ENCODE measurements at regions not wholly inside any gene's neighbourhood (a gene's known extent, or its start where the extent isn't known, plus 50 kb on each side); places are given as distances from the start of the nearest gene placed in this dataset.
"Not testable (repeated sequence)": the region's sequence is repeated elsewhere in the genome, so short reads cannot be mapped to it uniquely, and the experiment has no call there.

DNA sequence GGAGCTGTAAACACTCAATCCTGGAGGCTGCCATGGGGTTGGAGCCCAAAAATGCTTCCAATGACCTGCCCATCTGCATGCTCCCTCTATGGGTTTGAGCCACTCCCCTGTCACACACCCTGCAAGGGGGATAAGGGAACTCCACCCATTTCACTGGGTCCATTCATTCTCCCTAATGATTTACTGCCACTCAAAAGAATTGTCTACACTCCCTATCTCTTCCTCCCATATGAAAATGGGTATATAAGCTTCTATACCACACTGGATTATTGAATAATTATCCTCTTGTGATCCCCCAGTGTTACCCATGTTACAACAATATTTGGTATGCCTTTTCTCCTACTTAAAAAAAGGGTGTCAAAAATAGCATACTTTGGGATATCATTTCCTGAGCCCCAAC lies 260.8 kb upstream of the CCDC196 start:
- peak; percentile 21 for DNase-seq

DNA sequence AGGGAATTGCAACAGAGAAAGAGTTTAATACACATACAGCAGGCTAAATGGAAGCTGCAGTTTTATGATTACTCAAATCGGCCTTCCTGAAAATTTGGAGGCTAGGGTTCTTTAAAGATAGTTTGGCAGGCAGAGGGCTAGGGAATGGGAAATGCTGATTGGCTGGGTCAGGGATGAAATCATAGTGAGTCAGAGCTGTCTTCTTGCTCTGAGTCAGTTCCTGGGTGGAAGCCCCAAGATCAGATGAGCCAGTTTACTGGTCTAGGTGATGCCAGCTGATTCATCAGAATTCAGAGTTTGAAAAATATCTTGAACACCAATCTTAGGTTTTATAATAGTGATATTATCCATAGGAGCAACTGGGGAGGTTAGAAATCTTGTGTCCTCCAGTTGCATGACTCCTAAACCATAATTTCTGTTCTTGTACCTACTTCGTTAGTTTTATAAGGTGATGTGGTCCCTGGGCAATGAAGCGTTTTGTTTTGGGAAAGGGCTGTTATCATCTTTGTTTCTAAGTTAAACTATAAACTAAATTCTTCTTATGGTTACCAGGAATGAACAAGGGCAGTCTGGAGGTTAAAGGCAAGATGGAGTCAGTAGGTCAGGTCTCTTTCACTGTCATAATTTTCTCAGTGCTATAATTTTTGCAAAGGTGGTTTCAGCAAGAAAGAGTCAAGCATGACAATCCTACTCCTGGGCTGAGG lies 257.8 kb upstream of the CCDC196 start:
- DNase-seq: no peak

GRCh38 chr14:66231820-66232219 lies 254.4 kb upstream of the CCDC196 start:
- DNase-seq: no peak

GRCh38 chr14:66233591-66233990 lies 252.6 kb upstream of the CCDC196 start:
- no peak for DNase-seq

GRCh38 chr14:66234411-66234810 lies 251.8 kb upstream of the CCDC196 start:
- DNase-seq: no peak

DNA sequence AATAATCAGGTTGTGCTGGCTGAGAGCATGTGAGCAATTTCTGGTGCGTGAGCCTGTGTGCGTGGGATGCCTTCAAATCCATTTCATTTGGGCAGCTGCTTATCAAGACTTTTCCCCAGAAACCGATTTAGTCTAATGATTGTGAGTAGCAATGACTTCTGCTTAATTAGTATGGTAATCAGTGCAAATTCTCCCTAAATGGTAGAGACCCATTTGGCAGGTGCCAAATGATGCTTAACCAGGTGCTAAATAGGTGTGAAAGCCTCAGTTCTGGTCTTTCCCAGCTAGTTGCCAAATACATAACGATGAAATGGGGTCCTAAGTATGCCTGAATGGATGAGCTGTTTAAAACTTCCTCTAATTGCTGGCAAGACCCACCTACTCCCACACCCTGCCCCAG lies 248.4 kb upstream of the CCDC196 start:
- DNase-seq: no peak

GRCh38 chr14:66238969-66239368 lies 247.2 kb upstream of the CCDC196 start:
- DNase-seq: no peak

GRCh38 chr14:66239589-66239988 lies 246.6 kb upstream of the CCDC196 start:
- DNase-seq: no peak

DNA sequence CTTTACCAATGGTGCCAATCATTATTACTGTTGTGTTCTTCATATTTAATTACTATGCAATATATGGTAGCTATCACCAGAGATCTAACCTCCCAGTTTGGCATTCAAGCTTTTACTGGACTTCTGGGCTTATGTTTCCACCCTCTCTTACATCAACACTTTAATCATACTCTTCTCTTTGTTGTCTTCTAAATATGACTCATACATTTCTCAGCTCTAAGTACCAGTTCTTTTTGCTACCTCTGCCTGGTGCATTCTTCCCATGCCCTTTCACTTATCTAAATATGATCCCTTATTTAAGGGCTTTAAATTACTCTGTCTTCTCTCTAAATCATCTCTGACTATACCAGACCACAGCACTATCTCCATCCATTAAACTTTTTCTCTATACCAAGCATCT lies 246.1 kb upstream of the CCDC196 start:
- no peak for DNase-seq

DNA sequence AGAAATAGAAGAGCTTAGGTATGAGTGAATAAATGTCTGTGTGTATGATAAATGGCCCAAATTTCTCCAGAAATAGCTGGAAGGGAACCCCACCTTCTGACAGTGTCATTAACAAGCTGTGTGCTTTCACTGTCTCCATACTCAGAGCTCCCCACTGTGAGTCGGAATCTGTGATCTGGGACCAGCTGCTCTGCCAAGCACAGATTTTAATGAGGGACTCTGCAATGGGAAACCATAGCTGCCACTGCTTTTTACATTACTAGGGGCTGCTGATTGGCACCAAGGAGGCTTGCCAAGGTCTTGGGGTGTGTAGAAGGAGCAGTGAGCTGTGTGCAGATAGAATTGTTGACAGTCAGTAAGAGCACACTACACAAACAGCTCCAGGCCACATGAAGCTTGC lies 244.2 kb upstream of the CCDC196 start:
- no peak for DNase-seq

DNA sequence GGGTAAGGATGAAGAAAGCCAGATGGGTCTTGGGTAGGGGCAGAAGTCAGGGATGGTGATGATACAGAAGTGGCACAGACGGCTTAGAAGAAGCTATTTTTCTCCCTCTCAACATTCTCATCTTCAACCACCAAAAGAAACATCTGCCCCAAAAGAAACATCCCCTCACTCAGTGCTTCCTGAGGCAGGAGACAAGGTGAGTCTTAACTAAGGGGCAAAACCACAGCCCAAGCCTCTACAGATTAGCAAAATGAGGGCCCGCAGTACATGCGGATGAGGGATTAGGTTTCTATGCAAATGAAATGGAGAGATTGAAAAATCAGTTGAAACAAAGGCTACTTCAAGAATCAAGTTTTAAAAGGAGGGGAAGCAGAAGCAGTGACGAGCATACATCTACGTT lies 241.3 kb upstream of the CCDC196 start:
- no peak for DNase-seq

DNA sequence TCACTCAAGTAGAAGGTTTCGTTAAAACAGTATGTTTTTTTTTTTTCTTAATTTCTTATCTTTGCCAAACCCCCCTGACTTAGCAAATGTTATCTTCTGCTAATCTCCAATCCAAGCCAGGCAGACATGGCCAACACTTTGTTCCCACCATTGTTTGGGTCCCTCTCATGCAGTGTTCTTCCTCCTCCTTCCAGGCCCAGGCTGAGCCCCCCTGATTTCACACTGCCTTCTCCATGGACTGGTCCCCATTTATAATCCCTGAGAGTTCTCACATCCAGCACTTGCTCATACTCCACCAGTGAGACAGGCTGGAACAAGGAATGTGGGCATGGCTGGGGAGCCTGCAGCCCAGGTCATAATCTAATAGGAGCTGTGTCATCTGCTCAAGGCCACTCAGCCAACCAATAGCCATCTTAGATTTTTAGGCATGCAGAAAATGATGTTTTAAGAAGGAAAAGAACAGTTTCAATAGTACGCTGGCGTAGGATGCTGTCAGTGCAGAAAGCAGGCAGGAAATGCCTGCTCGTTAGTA lies 238.4 kb upstream of the CCDC196 start:
- DNase-seq: peak; percentile 7

- DNase-seq: no peak
These were observed 237.9 kb upstream of the CCDC196 start for GRCh38 chr14:66248256-66248655.

DNA sequence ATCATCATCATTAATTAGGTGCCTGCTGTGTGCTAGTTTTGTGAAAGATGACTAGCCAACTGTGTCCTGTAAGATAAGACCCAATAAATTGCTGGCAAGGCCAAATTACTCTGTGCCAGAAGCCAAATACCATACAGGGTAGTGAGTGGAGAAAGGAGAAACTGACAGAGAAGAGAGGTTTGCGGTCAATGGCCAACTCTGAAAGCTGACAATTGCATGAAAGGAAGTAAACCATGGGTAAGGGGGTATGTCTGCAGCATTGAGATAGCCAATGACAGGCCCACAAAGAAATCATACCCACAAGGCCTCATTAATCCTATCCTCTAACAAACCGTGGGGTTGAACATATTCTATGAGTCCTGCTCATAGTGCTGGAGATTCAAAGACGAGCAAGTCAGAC lies 236.6 kb upstream of the CCDC196 start:
- peak; percentile 14 for DNase-seq

- no peak for DNase-seq
These were observed 232.1 kb upstream of the CCDC196 start for GRCh38 chr14:66254038-66254437.

- DNase-seq: no peak
These were observed 217.3 kb upstream of the CCDC196 start for GRCh38 chr14:66268802-66269334.

DNA sequence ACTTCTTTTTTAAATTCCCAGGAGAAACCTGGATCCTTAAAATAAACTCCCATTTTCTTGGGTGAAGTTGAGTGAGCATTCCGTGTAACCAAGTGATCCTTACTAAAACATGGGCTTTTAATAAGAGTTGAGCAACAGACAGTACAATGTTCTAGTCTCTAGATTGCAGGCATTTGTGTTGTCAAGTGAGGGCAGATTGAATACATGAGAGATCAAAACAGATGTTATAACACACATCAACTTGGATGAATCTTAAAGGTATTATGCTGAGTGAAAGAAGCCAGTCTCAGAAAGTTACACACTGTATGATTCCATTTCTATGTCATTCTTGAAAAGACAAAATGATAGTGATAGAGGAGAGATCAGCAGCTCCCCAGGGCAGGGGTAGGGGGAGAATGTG lies 213.9 kb upstream of the CCDC196 start:
- no peak for DNase-seq

GRCh38 chr14:66273261-66273832 lies 212.8 kb upstream of the CCDC196 start:
- DNase-seq: no peak

- not testable (repeated sequence) for DNase-seq
These were observed 207.8 kb upstream of the CCDC196 start for GRCh38 chr14:66278418-66278817.

DNA sequence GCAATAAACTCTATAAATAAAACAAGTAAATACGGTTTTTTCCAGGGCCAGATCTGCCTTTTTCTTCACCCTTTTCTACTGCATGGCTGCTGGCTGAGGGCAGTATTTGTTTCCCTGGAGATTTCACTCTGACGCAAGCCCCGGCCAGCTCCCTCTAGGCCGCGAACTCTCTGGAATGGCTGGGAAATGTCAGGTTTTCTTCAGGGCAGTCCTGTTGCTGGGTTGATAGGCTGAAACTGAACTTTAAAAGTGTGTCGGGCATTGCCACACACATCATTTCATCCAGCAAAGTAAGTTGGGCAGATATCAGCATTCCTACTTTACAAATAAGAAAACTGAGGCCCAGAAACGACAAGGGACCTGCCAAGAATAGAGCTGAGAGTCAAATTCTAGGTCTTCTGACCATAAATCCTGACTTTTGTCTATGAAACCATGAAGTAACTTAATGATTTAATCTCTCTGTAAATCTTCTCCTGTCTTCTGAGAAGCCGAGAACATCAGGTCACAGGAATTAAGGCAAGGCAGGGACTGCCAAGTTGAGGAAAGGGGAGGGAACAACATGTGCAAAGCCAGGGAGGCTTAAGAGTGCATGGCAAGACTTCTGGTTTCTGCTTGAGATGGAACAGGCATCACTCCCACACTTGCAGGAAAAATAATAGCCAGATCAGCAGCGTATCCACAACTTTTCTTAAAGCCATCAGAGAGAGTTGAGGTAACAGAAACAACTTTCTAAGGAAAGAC lies 205.0 kb upstream of the CCDC196 start:
- DNase-seq: no peak

- DNase-seq: no peak
These were observed 201.8 kb upstream of the CCDC196 start for GRCh38 chr14:66284346-66284745.

DNA sequence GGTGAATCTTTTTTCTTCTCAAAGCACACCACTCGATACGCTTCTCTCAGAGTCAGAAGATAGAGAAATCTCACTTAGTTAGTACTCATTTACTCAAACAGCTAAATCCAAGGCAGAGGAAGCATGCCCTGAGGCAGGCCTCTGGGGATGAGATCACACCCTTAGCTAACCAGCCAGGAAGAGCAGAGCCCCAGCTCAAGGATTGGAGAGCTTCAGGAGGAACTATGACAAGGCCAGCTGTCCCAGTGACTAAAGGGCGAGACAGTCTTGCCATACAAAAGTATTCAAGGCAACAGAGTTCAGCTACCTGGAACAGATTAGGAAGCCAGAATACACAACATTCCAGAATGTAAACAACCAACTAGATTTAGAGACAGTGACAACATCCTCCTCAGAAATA lies 197.7 kb upstream of the CCDC196 start:
- DNase-seq: no peak

DNA sequence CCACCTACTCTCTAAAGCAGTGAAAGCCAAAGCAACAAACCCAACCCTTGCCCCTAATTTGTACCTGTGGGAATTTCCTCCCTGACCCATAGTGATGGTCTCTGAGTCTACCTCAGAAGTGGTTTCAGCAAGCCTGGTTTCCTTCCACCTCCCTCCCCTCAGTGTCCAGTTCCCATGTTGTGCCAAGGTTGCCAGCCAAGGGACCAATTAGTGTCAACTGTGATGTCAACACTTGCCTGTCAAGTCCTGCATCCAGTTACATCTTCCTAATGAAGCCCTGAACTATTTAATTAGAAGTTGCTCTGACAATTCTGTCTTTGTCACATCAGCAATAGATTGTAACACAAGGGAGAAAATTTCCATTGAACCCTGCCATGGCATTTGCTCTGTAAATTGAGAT lies 194.4 kb upstream of the CCDC196 start:
- DNase-seq: no peak
